Kidney epithelial cell (primary cell): ENCODE measurements at regions not wholly inside any gene's neighbourhood (a gene's known extent, or its start where the extent isn't known, plus 50 kb on each side); places are given as distances from the start of the nearest gene placed in this dataset.
"Not testable (repeated sequence)": the region's sequence is repeated elsewhere in the genome, so short reads cannot be mapped to it uniquely, and the experiment has no call there.

Experiments
- DNase-seq: peaks from one replicate; pipeline ENCODE4 v3.0.0-alpha.2; 2010; ENCODE audit warnings: low read depth
- H3K27me3 ChIP-seq: 2 replicates; pipeline ENCODE4 v1.6.0; 2011; ENCODE audit warnings: low read length; ENCODE audit not compliant: control insufficient read depth, insufficient read depth
- H3K36me3 ChIP-seq: 2 replicates; pipeline ENCODE4 v1.5.1; 2011; ENCODE audit warnings: low read length; ENCODE audit not compliant: control insufficient read depth, insufficient read depth
- H3K4me3 ChIP-seq: 2 replicates; pipeline ENCODE4 v1.5.1; 2011; ENCODE audit warnings: low read depth, mild to moderate bottlenecking, control low read depth, low read length
- TF ChIP-seq, protein P1 (sequence below): IDR thresholded peaks from 2 replicates; pipeline ENCODE4 v1.5.1; 2011; ENCODE audit warnings: mild to moderate bottlenecking, moderate library complexity, low read length, control low read depth, inconsistent platforms; ENCODE audit not compliant: insufficient read depth, poor library complexity, severe bottlenecking

DNA sequence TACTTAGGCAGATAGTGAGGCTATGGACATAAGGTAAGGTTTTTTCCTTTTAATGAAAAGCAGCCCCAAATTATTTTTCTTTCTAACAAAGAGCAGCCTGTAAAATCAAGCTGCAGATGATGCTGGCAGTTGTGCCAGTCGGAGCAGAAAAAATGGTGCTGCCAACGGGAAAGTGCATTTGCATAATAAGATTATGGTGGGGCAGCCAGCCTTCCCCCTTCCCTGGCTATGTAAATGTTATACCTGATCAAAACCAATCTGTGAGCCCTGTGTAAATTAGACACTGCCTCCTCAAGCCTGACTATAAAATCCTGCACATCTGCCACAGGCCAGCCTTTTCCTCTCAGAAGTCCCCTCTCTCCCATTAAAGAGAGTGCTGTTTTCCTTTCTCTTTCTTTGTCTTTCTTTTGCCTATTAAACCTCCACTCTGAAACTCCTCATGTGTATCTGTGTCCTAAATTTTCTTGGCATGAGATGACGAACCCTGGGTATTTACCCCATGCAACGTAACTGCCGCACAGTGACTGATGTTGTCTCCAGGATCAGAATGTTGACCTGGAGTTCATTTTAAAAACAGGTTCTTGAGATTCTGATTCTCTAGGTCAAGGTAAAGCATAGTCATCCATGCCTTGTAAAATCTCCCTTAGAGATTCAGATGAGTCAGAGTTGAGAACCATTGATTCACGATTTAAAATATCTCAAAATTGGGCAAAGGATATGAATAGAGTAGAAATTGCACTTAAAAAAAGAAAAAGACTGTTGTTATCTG is 167.3 kb upstream of the C1GALT1 start:
- no peak for DNase-seq
- Histone ChIP-seq H3K27me3 (no peaks in the 10 kb centered on the region), H3K36me3 (no peaks in the 10 kb centered on the region), H3K4me3 (no peak overlapping the region)
- TF ChIP-seq, protein P1, sequence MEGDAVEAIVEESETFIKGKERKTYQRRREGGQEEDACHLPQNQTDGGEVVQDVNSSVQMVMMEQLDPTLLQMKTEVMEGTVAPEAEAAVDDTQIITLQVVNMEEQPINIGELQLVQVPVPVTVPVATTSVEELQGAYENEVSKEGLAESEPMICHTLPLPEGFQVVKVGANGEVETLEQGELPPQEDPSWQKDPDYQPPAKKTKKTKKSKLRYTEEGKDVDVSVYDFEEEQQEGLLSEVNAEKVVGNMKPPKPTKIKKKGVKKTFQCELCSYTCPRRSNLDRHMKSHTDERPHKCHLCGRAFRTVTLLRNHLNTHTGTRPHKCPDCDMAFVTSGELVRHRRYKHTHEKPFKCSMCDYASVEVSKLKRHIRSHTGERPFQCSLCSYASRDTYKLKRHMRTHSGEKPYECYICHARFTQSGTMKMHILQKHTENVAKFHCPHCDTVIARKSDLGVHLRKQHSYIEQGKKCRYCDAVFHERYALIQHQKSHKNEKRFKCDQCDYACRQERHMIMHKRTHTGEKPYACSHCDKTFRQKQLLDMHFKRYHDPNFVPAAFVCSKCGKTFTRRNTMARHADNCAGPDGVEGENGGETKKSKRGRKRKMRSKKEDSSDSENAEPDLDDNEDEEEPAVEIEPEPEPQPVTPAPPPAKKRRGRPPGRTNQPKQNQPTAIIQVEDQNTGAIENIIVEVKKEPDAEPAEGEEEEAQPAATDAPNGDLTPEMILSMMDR = no peak

DNA sequence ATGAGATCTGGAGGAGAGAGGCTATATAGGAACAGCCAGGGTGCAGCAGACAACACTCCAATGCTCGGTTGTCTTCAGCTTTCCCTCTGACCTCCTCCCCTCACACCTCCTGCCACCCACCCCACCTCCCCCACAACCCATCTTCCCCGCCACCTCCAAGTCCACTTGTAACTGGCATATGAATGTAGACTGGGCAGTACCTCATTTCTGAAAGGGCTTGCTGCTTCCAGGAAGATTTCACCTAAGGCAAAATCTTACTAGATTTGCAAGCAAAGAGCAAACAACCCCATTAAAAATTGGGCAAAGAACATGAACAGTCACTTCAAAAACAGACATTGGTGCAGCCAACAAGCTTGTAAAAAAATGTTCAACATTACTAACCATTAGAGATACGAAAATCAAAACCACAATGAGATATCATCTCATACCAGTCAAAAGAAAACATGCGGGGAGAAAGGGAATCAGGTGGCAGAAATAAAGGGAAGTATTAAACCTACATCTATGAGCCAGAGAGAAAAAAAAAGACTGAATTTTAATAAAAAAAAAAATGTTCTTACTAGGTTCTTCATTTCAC is 164.6 kb upstream of the C1GALT1 start:
- no peaks in the 10 kb centered on the region for H3K27me3 ChIP-seq

DNA sequence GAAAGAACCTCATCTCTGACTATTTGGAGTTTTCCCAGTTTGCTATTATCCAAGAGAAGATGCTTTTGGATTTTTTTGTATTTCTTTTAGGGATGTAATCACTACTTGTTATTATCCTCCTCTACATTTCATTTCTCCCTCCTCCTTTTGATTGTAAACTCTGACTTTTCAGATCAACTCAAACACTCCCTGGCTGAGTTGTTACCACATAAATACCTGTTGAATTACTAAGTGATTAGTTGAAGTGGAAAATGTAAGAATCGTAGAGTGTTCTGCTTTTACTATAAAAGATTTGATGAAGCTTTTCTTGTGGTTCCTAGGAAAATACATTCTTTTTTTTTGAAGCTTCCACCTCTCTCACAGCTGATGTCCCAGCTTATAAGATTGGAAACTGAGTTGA is 164.1 kb upstream of the C1GALT1 start:
- TF ChIP-seq, protein P1 = no peak
- H3K27me3 ChIP-seq = no peaks in the 10 kb centered on the region
- H3K4me3 ChIP-seq = no peak overlapping the region
- DNase-seq = no peak
- H3K36me3 ChIP-seq = no peaks in the 10 kb centered on the region

More for the DNA sequence above, 164.6 kb upstream of the C1GALT1 start:
- no peak for DNase-seq
- Histone ChIP-seq H3K36me3 (no peaks in the 10 kb centered on the region), H3K4me3 (no peak overlapping the region)
- TF ChIP-seq, protein P1 = no peak

DNA sequence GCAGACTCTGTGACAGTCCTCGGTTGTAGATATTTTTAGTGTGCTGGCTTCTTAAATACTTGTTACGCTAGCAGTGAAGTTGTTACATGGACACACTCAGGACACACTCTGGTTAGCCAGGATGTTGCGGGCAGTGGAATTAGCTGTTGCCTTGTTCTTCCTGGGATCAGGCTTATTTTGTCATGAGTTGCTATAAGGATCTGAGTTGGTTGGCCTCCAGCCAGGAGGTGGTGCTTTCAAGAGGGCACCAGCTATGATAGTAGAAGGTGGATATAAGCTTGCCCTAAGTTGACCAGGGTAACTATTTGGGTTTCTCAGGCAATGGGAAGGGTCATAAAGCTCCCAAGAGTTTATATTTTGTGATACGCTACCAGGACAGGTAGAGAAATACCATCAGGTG is 150.1 kb upstream of the C1GALT1 start:
- H3K27me3 ChIP-seq = no peaks in the 10 kb centered on the region
- no peak for DNase-seq
- TF ChIP-seq, protein P1 = no peak
- no peak overlapping the region for H3K4me3 ChIP-seq
- no peaks in the 10 kb centered on the region for H3K36me3 ChIP-seq

DNA sequence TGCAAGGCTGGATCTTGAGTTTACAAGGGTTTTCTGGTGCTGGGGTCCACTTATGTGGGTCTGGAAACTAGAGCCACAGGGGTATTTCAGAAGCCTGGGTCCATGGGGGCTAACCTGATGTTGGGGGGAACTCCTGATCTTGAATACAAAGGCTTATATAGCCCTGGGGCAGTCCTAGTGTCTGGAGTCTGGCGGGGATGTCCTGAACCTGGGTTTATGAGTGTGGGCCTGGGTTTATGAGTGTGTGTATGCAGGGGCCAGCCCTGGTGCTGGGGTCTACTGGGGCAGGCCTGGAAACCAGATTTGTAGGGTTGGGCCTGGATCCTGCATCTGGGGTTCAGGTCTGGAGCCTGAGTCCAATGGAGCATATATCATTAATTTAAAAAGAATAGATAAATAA is 146.5 kb upstream of the C1GALT1 start:
- Histone ChIP-seq H3K36me3 (no peaks in the 10 kb centered on the region), H3K4me3 (no peak overlapping the region), H3K27me3 (no peaks in the 10 kb centered on the region)
- TF ChIP-seq, protein P1 = no peak
- no peak for DNase-seq

DNA sequence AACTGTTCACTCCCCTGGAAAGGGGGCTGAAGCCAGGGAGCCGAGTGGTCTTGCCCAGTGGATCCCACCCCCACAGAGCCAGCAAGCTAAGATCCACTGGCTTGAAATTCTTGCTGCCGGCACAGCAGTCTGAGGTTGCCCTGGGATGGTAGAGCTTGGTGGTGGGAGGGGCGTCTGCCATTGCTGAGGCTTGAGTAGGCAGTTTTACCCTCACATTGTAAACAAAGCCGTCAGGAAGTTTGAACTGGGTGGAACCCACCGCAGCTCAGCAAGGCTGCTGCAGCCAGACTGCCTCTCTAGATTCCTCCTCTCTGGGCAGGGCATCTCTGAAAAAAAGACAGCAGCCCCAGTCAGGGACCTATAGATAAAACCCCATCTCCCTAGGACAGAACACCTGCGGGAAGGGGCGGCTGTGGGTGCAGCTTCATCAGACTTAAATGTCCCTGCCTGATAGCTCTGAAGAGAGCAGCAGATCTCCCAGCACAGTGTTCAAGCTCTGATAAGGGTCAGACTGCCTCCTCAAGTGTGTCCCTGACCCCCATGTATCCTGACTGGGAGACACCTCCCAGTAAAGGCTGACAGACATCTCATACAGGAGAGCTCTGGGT is 140.0 kb upstream of the C1GALT1 start:
- DNase-seq, H3K36me3 ChIP-seq, H3K4me3 ChIP-seq: not testable (repeated sequence)

More for the DNA sequence above, 140.0 kb upstream of the C1GALT1 start:
- not testable (repeated sequence) for H3K27me3 ChIP-seq
